Upper lobe of left lung (tissue), 6 donors: ENCODE measurements at regions not wholly inside any gene's neighbourhood (a gene's known extent, or its start where the extent isn't known, plus 50 kb on each side); places are given as distances from the start of the nearest gene placed in this dataset.

Experiments
- ATAC-seq, 2 donors: fragments of 200-7000 bp; cut with Tn5 transposase; one replicate each; pipeline ENCODE4 v1.9.1; 2022; ENCODE audit warnings: mild to moderate bottlenecking in 2 of 2, moderate library complexity in 2 of 2; ENCODE audit not compliant: low FRiP score in 2 of 2
- DNase-seq, 2 donors: peaks; one replicate each; pipeline ENCODE4 v3.0.0-alpha.2; 2019 to 2020
- H3K27ac ChIP-seq, 4 donors: fragments of 200-600 bp; sonication (generic); one replicate each; pipeline ENCODE4 v1.5.1; 2016 to 2019
- H3K27me3 ChIP-seq, 4 donors: fragments of 200-600 bp; sonication (generic); one replicate each; pipeline ENCODE4 v1.5.1; 2017 to 2019
- H3K36me3 ChIP-seq, 4 donors: fragments of 200-600 bp; sonication (generic); one replicate each; pipeline ENCODE4 v1.5.1; 2016 to 2019
- H3K4me1 ChIP-seq, 4 donors: fragments of 200-600 bp; sonication (generic); one replicate each; pipeline ENCODE4 v1.5.1; 2018 to 2019
- H3K4me3 ChIP-seq, 4 donors: fragments of 200-600 bp; sonication (generic); one replicate each; pipeline ENCODE4 v1.5.1; 2017 to 2019; ENCODE audit warnings: mild to moderate bottlenecking in 2 of 4, moderate library complexity in 1 of 4
- H3K9me3 ChIP-seq, 4 donors: fragments of 200-600 bp; sonication (generic); one replicate each; pipeline ENCODE4 v1.5.1; 2018 to 2019
- EP300 ChIP-seq, 4 donors: sonication (generic); formaldehyde crosslinking; IDR thresholded peaks; one replicate each; pipeline ENCODE4 v1.5.1; 2017; ENCODE audit warnings: antibody characterized with exemption in 4 of 4, control low read depth in 2 of 4
- POLR2A ChIP-seq, 4 donors: fragments of 450-650 bp; IDR thresholded peaks; one replicate each; pipeline ENCODE4 v1.5.1; 2016 to 2017; ENCODE audit warnings: antibody characterized with exemption in 4 of 4, mild to moderate bottlenecking in 2 of 4
- POLR2AphosphoS5 ChIP-seq, 2 donors: sonication (generic); formaldehyde crosslinking; IDR thresholded peaks; one replicate each; pipeline ENCODE4 v1.5.1; 2017; ENCODE audit warnings: antibody characterized with exemption in 2 of 2
- WGBS, 2 donors: methylation state at CpG; one replicate each; pipeline ENCODE4 v1.1.5; 2017 to 2018; 5-methylcytosine and 5-hydroxymethylcytosine counted together
- TF ChIP-seq, protein P1 (sequence below), 6 experiments: fragments of 450-650 bp in 4 of 6; fragments of 200-600 bp in 2 of 6; sonication (generic) in 2 of 6; IDR thresholded peaks; one replicate each; pipeline ENCODE4 v1.5.1; 2016 to 2019; ENCODE audit warnings: antibody characterized with exemption in 6 of 6
- donor health status: DM: no; HTN: no; CAD: no; lungs with moderate emphysema.
- donor health status: DM: no; HTN: yes; CAD: no; lungs with severe emphysema.

- 87 to 93% methylated on average over 5 of the region's 5 CpGs for WGBS, 2 donors
- no peak overlapping the region for H3K27ac ChIP-seq
- no peak for DNase-seq
- no peaks in the 10 kb centered on the region for H3K36me3 ChIP-seq
- no peak for ATAC-seq
- TF ChIP-seq, protein P1, sequence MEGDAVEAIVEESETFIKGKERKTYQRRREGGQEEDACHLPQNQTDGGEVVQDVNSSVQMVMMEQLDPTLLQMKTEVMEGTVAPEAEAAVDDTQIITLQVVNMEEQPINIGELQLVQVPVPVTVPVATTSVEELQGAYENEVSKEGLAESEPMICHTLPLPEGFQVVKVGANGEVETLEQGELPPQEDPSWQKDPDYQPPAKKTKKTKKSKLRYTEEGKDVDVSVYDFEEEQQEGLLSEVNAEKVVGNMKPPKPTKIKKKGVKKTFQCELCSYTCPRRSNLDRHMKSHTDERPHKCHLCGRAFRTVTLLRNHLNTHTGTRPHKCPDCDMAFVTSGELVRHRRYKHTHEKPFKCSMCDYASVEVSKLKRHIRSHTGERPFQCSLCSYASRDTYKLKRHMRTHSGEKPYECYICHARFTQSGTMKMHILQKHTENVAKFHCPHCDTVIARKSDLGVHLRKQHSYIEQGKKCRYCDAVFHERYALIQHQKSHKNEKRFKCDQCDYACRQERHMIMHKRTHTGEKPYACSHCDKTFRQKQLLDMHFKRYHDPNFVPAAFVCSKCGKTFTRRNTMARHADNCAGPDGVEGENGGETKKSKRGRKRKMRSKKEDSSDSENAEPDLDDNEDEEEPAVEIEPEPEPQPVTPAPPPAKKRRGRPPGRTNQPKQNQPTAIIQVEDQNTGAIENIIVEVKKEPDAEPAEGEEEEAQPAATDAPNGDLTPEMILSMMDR (IDR thresholded peaks at IDR 0.05) = no peak
- TF ChIP-seq POLR2A (IDR thresholded peaks at IDR 0.05) (no peak), POLR2AphosphoS5 (IDR thresholded peaks at IDR 0.05) (no peak), EP300 (IDR thresholded peaks at IDR 0.05) (no peak)
- no peak overlapping the region for H3K4me3 ChIP-seq
- H3K4me1 ChIP-seq = peaks cover 0 to 18% (median 2%) of the 10 kb centered on the region in 4 donors
- no peaks in the 10 kb centered on the region for H3K27me3 ChIP-seq
- no peaks in the 10 kb centered on the region for H3K9me3 ChIP-seq
These were observed 103.4 kb upstream of the GLI3 start for GRCh38 chr7:42340436-42340835.

GRCh38 chr7:42338916-42339540 lies 102.0 kb upstream of the GLI3 start:
- ATAC-seq = no peak
- WGBS, 2 donors = 58% methylated on average over 4 of the region's 4 CpGs

GRCh38 chr7:42338231-42338915 lies 101.4 kb upstream of the GLI3 start:
- no peak for TF ChIP-seq POLR2A (IDR thresholded peaks at IDR 0.05)
- TF ChIP-seq POLR2AphosphoS5 (IDR thresholded peaks at IDR 0.05) = no peak
- Histone ChIP-seq H3K9me3 (peaks cover 0 to 2% (median under 1%) of the 10 kb centered on the region in 4 donors), H3K4me1 (peaks cover 0 to 4% (median 0%) of the 10 kb centered on the region in 4 donors), H3K36me3 (no peaks in the 10 kb centered on the region), H3K27ac (peak overlapping the region in 1 of 4 donors; percentile 3), H3K27me3 (no peaks in the 10 kb centered on the region), H3K4me3 (no peak overlapping the region)
- WGBS, 2 donors = 44 to 59% methylated on average over 4 of the region's 4 CpGs
- ATAC-seq (peak in 1 of 2 donors; percentile 38), DNase-seq (no peak)

More at GRCh38 chr7:42338916-42339540, 102.0 kb upstream of the GLI3 start:
- H3K36me3 ChIP-seq = no peaks in the 10 kb centered on the region
- no peak overlapping the region for H3K27ac ChIP-seq
- no peaks in the 10 kb centered on the region for H3K9me3 ChIP-seq
- H3K27me3 ChIP-seq = no peaks in the 10 kb centered on the region
- TF ChIP-seq, protein P1 (IDR thresholded peaks at IDR 0.05) = no peak
- TF ChIP-seq POLR2AphosphoS5 (IDR thresholded peaks at IDR 0.05) (no peak), EP300 (IDR thresholded peaks at IDR 0.05) (no peak), POLR2A (IDR thresholded peaks at IDR 0.05) (no peak)
- no peak overlapping the region for H3K4me3 ChIP-seq
- H3K4me1 ChIP-seq = peaks cover 0 to 7% (median 0%) of the 10 kb centered on the region in 4 donors
- no peak for DNase-seq

DNA sequence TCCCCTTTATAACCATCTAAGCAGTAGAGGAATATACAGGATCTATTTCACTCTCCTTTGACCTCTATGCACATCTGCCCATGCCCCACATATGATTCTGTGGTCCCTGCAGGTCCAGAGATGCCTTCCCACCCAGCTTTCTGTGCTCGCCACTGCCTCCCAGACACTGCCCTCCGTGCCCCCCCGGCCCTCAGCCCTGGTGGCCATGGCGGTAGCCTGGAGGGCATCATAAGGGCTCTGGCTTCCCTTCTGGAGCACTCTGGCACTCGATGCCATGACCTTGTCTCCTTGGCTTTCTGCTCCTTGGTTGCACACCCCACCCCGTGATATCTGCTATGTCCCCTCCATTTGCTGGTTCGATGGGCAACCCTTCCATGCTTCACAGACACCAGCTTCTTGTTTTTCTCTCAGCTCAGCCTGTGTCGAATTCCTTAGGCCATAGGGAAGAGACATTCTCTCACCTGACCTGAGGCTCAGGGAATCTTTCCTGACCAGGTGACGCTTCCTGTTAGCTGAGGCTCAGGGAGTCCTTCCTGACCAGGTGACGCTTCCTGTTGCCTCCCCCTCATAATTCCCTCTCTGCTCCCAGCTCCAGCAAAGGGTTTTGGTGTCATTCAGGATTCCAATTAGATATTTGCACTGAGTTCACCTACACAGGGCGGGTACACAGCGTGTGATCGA lies 100.4 kb upstream of the GLI3 start:
- 89 to 96% methylated on average over 13 of the region's 13 CpGs for WGBS, 2 donors

More for the DNA sequence above, 100.4 kb upstream of the GLI3 start:
- DNase-seq = peak in 1 of 2 donors; percentile 41
- TF ChIP-seq POLR2AphosphoS5 (IDR thresholded peaks at IDR 0.05) (no peak), EP300 (IDR thresholded peaks at IDR 0.05) (no peak), POLR2A (IDR thresholded peaks at IDR 0.05) (no peak)
- TF ChIP-seq, protein P1 (IDR thresholded peaks at IDR 0.05) = no peak
- no peaks in the 10 kb centered on the region for H3K36me3 ChIP-seq
- peaks cover 0 to 10% (median 7%) of the 10 kb centered on the region in 4 donors for H3K9me3 ChIP-seq
- H3K27me3 ChIP-seq = no peaks in the 10 kb centered on the region
- no peak overlapping the region for H3K27ac ChIP-seq
- no peak for ATAC-seq
- no peaks in the 10 kb centered on the region for H3K4me1 ChIP-seq
- no peak overlapping the region for H3K4me3 ChIP-seq
